A673 (cell line): ENCODE measurements at regions not wholly inside any gene's neighbourhood (a gene's known extent, or its start where the extent isn't known, plus 50 kb on each side); places are given as distances from the start of the nearest gene placed in this dataset.

Source experiments
- BruUV-seq: library from RNA; stranded (reverse); fragments of 400-500 nt; replicated peaks from 2 replicates; lab custom pipeline; 2021; lab: Mats Ljungman, UMichigan
- CTCF ChIA-PET: fragments of 300-600 bp; sonication (Branson Sonifier 250); formaldehyde crosslinking; loops from one replicate; lab custom pipeline; 2022; ENCODE audit warnings: antibody characterized with exemption; lab: Charles Lee
- POLR2A ChIA-PET: fragments of 300-600 bp; sonication (Branson Sonifier 250); formaldehyde crosslinking; loops from one replicate; lab custom pipeline; 2022; ENCODE audit warnings: antibody characterized with exemption; ENCODE audit not compliant: low non-redundant PET; lab: Charles Lee
- DNase-seq: peaks from one replicate; pipeline ENCODE4 v3.0.0-alpha.2; 2015; ENCODE audit warnings: low spot score
- H3K27ac ChIP-seq: fragments of 200-600 bp; sonication (generic); 2 replicates; pipeline ENCODE4 v1.5.1; 2016; ENCODE audit warnings: mixed run types, low read depth, mild to moderate bottlenecking, mixed read lengths, antibody characterized with exemption, low read length; ENCODE audit not compliant: poor library complexity, severe bottlenecking
- H3K27me3 ChIP-seq: fragments of 200-600 bp; sonication (generic); replicated peaks from 2 replicates; pipeline ENCODE4 v1.6.1; 2017; ENCODE audit warnings: mixed run types, low read depth, mild to moderate bottlenecking, mixed read lengths, antibody characterized with exemption, low read length; ENCODE audit not compliant: insufficient read depth, poor library complexity
- H3K36me3 ChIP-seq: fragments of 200-600 bp; sonication (generic); 2 replicates; pipeline ENCODE4 v1.6.1; 2016; ENCODE audit warnings: mixed run types, mild to moderate bottlenecking, mixed read lengths, antibody characterized with exemption, low read length; ENCODE audit not compliant: insufficient read depth, poor library complexity, severe bottlenecking
- H3K4me1 ChIP-seq: fragments of 200-600 bp; sonication (generic); 2 replicates; pipeline ENCODE4 v1.6.1; 2017; ENCODE audit warnings: mixed run types, mild to moderate bottlenecking, mixed read lengths, antibody characterized with exemption, low read length; ENCODE audit not compliant: insufficient read depth, poor library complexity, severe bottlenecking
- H3K4me3 ChIP-seq: fragments of 200-600 bp; sonication (generic); 2 replicates; pipeline ENCODE4 v1.5.1; 2016; ENCODE audit warnings: low read depth, mixed run types, mild to moderate bottlenecking, mixed read lengths, low read length; ENCODE audit not compliant: poor library complexity, severe bottlenecking
- H3K9me3 ChIP-seq: fragments of 200-600 bp; sonication (generic); 2 replicates; pipeline ENCODE4 v1.6.1; 2016; ENCODE audit warnings: mixed run types, low read depth, mild to moderate bottlenecking, mixed read lengths, antibody characterized with exemption, low read length; ENCODE audit not compliant: poor library complexity, severe bottlenecking
- CTCF ChIP-seq: fragments of 300-800, 200-600 bp; sonication (generic); conservative IDR thresholded peaks from 2 replicates; pipeline ENCODE4 v1.5.1; 2017; ENCODE audit warnings: low read depth, mild to moderate bottlenecking, antibody characterized with exemption, low read length, moderate library complexity, mixed read lengths
- EZH2 ChIP-seq: fragments of 200-600 bp; sonication (generic); IDR thresholded peaks from 2 replicates; pipeline ENCODE4 v1.6.1; 2017; ENCODE audit warnings: borderline replicate concordance, low read depth, mild to moderate bottlenecking, mixed read lengths, antibody characterized with exemption, low read length; ENCODE audit not compliant: poor library complexity, severe bottlenecking
- intact Hi-C: fragments of 100-400 bp; cut with micrococcal nuclease; formaldehyde crosslinking; loops from one replicate; pipeline ENCODE4 v1.10.0; 2022; ENCODE audit not compliant: unreplicated experiment

DNA sequence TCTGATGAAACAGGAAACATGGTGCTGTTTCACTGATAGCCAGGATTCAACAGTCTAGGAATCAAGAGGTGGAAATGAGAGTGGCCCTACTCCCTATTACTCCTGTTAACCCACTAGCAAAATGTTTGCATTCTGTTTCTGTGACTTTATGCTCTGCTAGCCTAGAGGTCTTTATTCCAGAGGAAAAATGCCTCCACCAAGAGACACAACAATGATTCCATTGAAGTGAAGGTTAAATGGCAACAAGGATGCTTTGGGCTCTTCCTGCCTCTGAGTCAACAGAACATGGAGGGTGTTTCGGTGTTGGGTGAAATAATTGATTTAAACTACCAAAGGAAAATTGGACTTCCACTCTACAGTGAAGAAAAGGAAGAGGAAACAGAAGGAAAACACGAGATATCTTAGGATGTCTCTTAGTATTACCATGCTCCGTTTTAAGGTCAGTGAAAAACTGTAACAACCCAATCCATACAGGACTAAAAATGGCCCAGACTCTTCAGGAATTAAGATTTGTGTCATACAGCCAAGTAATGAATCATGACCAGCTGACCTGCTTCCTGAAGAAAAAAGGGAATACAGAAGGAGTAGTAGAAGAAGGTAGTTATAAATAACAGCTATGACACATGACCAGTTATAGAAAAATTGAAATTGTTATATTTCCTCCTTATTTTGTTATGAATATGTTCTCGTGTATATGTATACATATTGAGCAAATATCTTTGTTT is 1237.8 kb downstream of the NCAM2 start:
- Histone ChIP-seq H3K36me3 (no peaks in the 10 kb centered on the region), H3K9me3 (peaks cover 3% of the 10 kb centered on the region), H3K4me1 (peaks cover 13% of the 10 kb centered on the region), H3K4me3 (no peak overlapping the region), H3K27ac (no peak overlapping the region), H3K27me3 (no peaks in the 10 kb centered on the region)
- intact Hi-C loops = loop anchor here (10.0 kb wide), 1 partner anchor 511 kb away; no protein-coding TSS in a partner anchor
- no peak for TF ChIP-seq CTCF
- TF ChIP-seq EZH2 = no peak
- no TSS peak for BruUV-seq
- DNase-seq = no peak
- POLR2A ChIA-PET = no interaction called here
- CTCF ChIA-PET = no interaction called here

DNA sequence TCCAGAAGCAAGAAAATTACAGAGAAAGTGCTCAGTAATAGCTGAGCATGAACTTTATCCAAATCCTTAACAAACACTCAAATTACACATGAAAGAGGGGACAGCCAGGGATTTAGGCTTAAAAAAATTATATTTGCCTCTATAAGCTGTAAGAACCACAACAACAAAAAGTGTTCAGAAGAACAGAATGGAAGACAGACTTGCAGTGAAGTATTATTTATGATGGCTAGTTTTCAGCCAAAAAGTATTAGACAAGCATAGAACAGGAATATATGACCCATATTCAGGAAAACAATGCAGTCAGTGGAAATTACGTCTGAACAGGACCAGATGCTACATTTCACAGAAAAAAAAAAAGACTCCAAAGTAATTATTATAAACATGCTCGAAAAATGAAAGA is 1246.3 kb downstream of the NCAM2 start:
- CTCF ChIA-PET = no interaction called here
- BruUV-seq = no TSS peak
- intact Hi-C loops = no loop called here
- no peak overlapping the region for H3K4me3 ChIP-seq
- POLR2A ChIA-PET = interaction anchor here (0.6 kb wide), 1 partner anchor 26 kb away, joined by 4 read pairs; no protein-coding TSS in a partner anchor
- DNase-seq = no peak
- H3K36me3 ChIP-seq = no peaks in the 10 kb centered on the region
- H3K27me3 ChIP-seq = no peaks in the 10 kb centered on the region
- no peaks in the 10 kb centered on the region for H3K4me1 ChIP-seq
- TF ChIP-seq EZH2 = no peak
- no peak for TF ChIP-seq CTCF
- no peaks in the 10 kb centered on the region for H3K9me3 ChIP-seq
- H3K27ac ChIP-seq = no peak overlapping the region

GRCh38 chr21:22250355-22250754 is 1252.1 kb downstream of the NCAM2 start:
- no peak overlapping the region for H3K4me3 ChIP-seq
- CTCF ChIA-PET = no interaction called here
- H3K27me3 ChIP-seq = no peaks in the 10 kb centered on the region
- DNase-seq = no peak
- POLR2A ChIA-PET = no interaction called here
- H3K36me3 ChIP-seq = no peaks in the 10 kb centered on the region
- no peak overlapping the region for H3K27ac ChIP-seq
- no TSS peak for BruUV-seq
- H3K4me1 ChIP-seq = no peaks in the 10 kb centered on the region
- intact Hi-C loops = no loop called here
- no peak for TF ChIP-seq EZH2
- TF ChIP-seq CTCF = no peak
- no peaks in the 10 kb centered on the region for H3K9me3 ChIP-seq
